DOHH2 (cell line): ENCODE measurements at regions not wholly inside any gene's neighbourhood (a gene's known extent, or its start where the extent isn't known, plus 50 kb on each side); places are given as distances from the start of the nearest gene placed in this dataset.

Experiments used
- H3F3A ChIP-seq: fragments of 200-600 bp; sonication (generic), shearing (Covaris generic); 2 replicates; pipeline ENCODE4 v1.6.0; 2016; ENCODE audit warnings: antibody characterized with exemption, mild to moderate bottlenecking; ENCODE audit not compliant: control insufficient read depth, insufficient read depth
- H3K27ac ChIP-seq: fragments of 200-600 bp; sonication (generic); 2 replicates; pipeline ENCODE4 v1.5.1; 2014; ENCODE audit warnings: low read depth, mild to moderate bottlenecking, low read length, moderate library complexity
- H3K27me3 ChIP-seq: fragments of 200-600 bp; sonication (generic); 2 replicates; pipeline ENCODE4 v1.6.1; 2014; ENCODE audit warnings: mild to moderate bottlenecking, low read length, mixed read lengths; ENCODE audit not compliant: control insufficient read depth
- H3K36me3 ChIP-seq: fragments of 200-600 bp; sonication (generic); 2 replicates; pipeline ENCODE4 v1.6.1; 2014; ENCODE audit warnings: mild to moderate bottlenecking, low read length, moderate library complexity, mixed read lengths; ENCODE audit not compliant: control insufficient read depth
- H3K4me1 ChIP-seq: fragments of 200-600 bp; sonication (generic); 2 replicates; pipeline ENCODE4 v1.6.1; 2014; ENCODE audit warnings: mild to moderate bottlenecking, low read length, mixed read lengths; ENCODE audit not compliant: control insufficient read depth
- H3K4me2 ChIP-seq: fragments of 200-600 bp; sonication (generic); 2 replicates; pipeline ENCODE4 v1.6.0; 2014; ENCODE audit warnings: mild to moderate bottlenecking, low read length, moderate library complexity
- H3K4me3 ChIP-seq: fragments of 200-600 bp; sonication (generic); 2 replicates; pipeline ENCODE4 v1.5.1; 2014; ENCODE audit warnings: mild to moderate bottlenecking, low read length, mixed read lengths
- H3K79me2 ChIP-seq: fragments of 200-600 bp; sonication (generic); 2 replicates; pipeline ENCODE4 v1.6.1; 2014; ENCODE audit warnings: mild to moderate bottlenecking, low read length, mixed read lengths; ENCODE audit not compliant: control insufficient read depth
- H3K9me2 ChIP-seq: fragments of 200-600 bp; sonication (generic); replicated peaks from 2 replicates; pipeline ENCODE4 v1.6.1; 2014; ENCODE audit warnings: mild to moderate bottlenecking, low read length, mixed read lengths; ENCODE audit not compliant: control insufficient read depth
- H3K9me3 ChIP-seq: fragments of 200-600 bp; sonication (generic); 2 replicates; pipeline ENCODE4 v1.6.1; 2014; ENCODE audit warnings: antibody characterized with exemption, low read length, mixed read lengths; ENCODE audit not compliant: control insufficient read depth, insufficient read depth
- H4K20me1 ChIP-seq: fragments of 200-600 bp; sonication (generic); 2 replicates; pipeline ENCODE4 v1.6.0; 2014; ENCODE audit warnings: low read depth, mild to moderate bottlenecking, antibody characterized with exemption, low read length, moderate library complexity; ENCODE audit not compliant: control insufficient read depth, insufficient read depth
- CTCF ChIP-seq: fragments of 200-600 bp; sonication (generic); IDR thresholded peaks from one replicate; pipeline ENCODE4 v1.5.1; 2014; ENCODE audit warnings: antibody characterized with exemption, mild to moderate bottlenecking, low read depth, low read length; ENCODE audit not compliant: poor library complexity, severe bottlenecking
- EZH2phosphoT487 ChIP-seq: fragments of 200-600 bp; sonication (generic); IDR thresholded peaks from 2 replicates; pipeline ENCODE4 v1.6.1; 2017; ENCODE audit warnings: borderline replicate concordance, mild to moderate bottlenecking, antibody characterized with exemption, low read length, moderate library complexity, mixed read lengths

GRCh38 chr6:66848244-66848953 lies 1141.4 kb upstream of the EYS start:
- no peak for TF ChIP-seq EZH2phosphoT487
- TF ChIP-seq CTCF = no peak
- no peaks in the 10 kb centered on the region for H3K79me2 ChIP-seq
- no peak overlapping the region for H3K4me3 ChIP-seq
- no peaks in the 10 kb centered on the region for H3K9me3 ChIP-seq
- no peaks in the 10 kb centered on the region for H3K4me1 ChIP-seq
- H3K9me2 ChIP-seq = no peaks in the 10 kb centered on the region
- H3K27me3 ChIP-seq = no peaks in the 10 kb centered on the region
- no peaks in the 10 kb centered on the region for H4K20me1 ChIP-seq
- no peaks in the 10 kb centered on the region for H3F3A ChIP-seq
- H3K27ac ChIP-seq = no peak overlapping the region
- H3K36me3 ChIP-seq = no peaks in the 10 kb centered on the region
- H3K4me2 ChIP-seq = no peak overlapping the region

- TF ChIP-seq CTCF (no peak), EZH2phosphoT487 (no peak)
- Histone ChIP-seq H3K36me3 (no peaks in the 10 kb centered on the region), H3K27me3 (no peaks in the 10 kb centered on the region), H3F3A (no peaks in the 10 kb centered on the region), H3K79me2 (no peaks in the 10 kb centered on the region), H3K9me2 (no peaks in the 10 kb centered on the region), H3K27ac (no peak overlapping the region), H3K4me3 (no peak overlapping the region), H3K9me3 (no peaks in the 10 kb centered on the region), H4K20me1 (no peaks in the 10 kb centered on the region), H3K4me1 (no peaks in the 10 kb centered on the region), H3K4me2 (no peak overlapping the region)
These were observed 1131.7 kb upstream of the EYS start for GRCh38 chr6:66838764-66839163.

- no peak overlapping the region for H3K4me3 ChIP-seq
- no peaks in the 10 kb centered on the region for H3K4me1 ChIP-seq
- TF ChIP-seq CTCF (no peak), EZH2phosphoT487 (no peak)
- no peaks in the 10 kb centered on the region for H3K9me3 ChIP-seq
- H3K27me3 ChIP-seq = no peaks in the 10 kb centered on the region
- H3K79me2 ChIP-seq = no peaks in the 10 kb centered on the region
- H3K4me2 ChIP-seq = no peak overlapping the region
- no peak overlapping the region for H3K27ac ChIP-seq
- H3K9me2 ChIP-seq = no peaks in the 10 kb centered on the region
- H3F3A ChIP-seq = no peaks in the 10 kb centered on the region
- H3K36me3 ChIP-seq = no peaks in the 10 kb centered on the region
- H4K20me1 ChIP-seq = no peaks in the 10 kb centered on the region
These were observed 1118.5 kb upstream of the EYS start for GRCh38 chr6:66825539-66825938.
